OCI-LY3 (cell line): ENCODE measurements at regions not wholly inside any gene's neighbourhood (a gene's known extent, or its start where the extent isn't known, plus 50 kb on each side); places are given as distances from the start of the nearest gene placed in this dataset.

Experiments
- H2AFZ ChIP-seq: fragments of 200-600, 300-600 bp; shearing (Covaris generic); 2 replicates; pipeline ENCODE4 v1.6.0; 2014; ENCODE audit warnings: antibody characterized with exemption, low read depth, low read length
- H3K27ac ChIP-seq: fragments of 200-600, 300-600 bp; sonication (generic); 2 replicates; pipeline ENCODE4 v1.5.1; 2014; ENCODE audit warnings: mild to moderate bottlenecking, low read length, moderate library complexity, mixed read lengths
- H3K27me3 ChIP-seq: fragments of 200-600, 300-600 bp; sonication (generic); 2 replicates; pipeline ENCODE4 v1.6.1; 2014; ENCODE audit warnings: low read depth, low read length, mixed read lengths
- H3K36me3 ChIP-seq: fragments of 200-600, 300-600 bp; sonication (generic); replicated peaks from 2 replicates; pipeline ENCODE3; 2014; ENCODE audit warnings: low read depth, low read length, mixed read lengths
- H3K4me1 ChIP-seq: fragments of 300-600, 200-600 bp; sonication (generic); 2 replicates; pipeline ENCODE4 v1.6.1; 2014; ENCODE audit warnings: low read length, mixed read lengths
- H3K4me2 ChIP-seq: fragments of 200-600, 300-600 bp; sonication (generic); 2 replicates; pipeline ENCODE4 v1.6.1; 2014; ENCODE audit warnings: low read length, mixed read lengths
- H3K4me3 ChIP-seq: fragments of 300-600, 200-600 bp; sonication (generic); 2 replicates; pipeline ENCODE4 v1.5.1; 2014; ENCODE audit warnings: antibody characterized with exemption, mild to moderate bottlenecking, low read length, moderate library complexity
- H3K79me2 ChIP-seq: fragments of 300-600, 200-600 bp; shearing (Covaris generic); 2 replicates; pipeline ENCODE4 v1.6.1; 2014; ENCODE audit warnings: mild to moderate bottlenecking, low read length, mixed read lengths
- H3K9ac ChIP-seq: fragments of 300-600, 200-600 bp; shearing (Covaris generic); 2 replicates; pipeline ENCODE4 v1.6.0; 2014; ENCODE audit warnings: mild to moderate bottlenecking, low read length, moderate library complexity
- H3K9me3 ChIP-seq: fragments of 200-600, 300-600 bp; shearing (Covaris generic); 2 replicates; pipeline ENCODE4 v1.6.1; 2014; ENCODE audit warnings: low read length, mixed read lengths; ENCODE audit not compliant: insufficient read depth
- H4K20me1 ChIP-seq: fragments of 200-600, 300-600 bp; sonication (generic); 2 replicates; pipeline ENCODE4 v1.6.1; 2016; ENCODE audit warnings: low read length, mixed read lengths; ENCODE audit not compliant: insufficient read depth
- EZH2phosphoT487 ChIP-seq: fragments of 200-600 bp; shearing (Covaris generic); IDR thresholded peaks from 2 replicates; pipeline ENCODE4 v1.6.1; 2018; ENCODE audit warnings: antibody characterized with exemption, mixed run types, low read depth
- TF ChIP-seq, protein P1 (sequence below): fragments of 200-600, 300-600 bp; sonication (generic); IDR thresholded peaks from 2 replicates; pipeline ENCODE4 v1.5.1; 2014; ENCODE audit warnings: antibody characterized with exemption, low read length, low read depth

DNA sequence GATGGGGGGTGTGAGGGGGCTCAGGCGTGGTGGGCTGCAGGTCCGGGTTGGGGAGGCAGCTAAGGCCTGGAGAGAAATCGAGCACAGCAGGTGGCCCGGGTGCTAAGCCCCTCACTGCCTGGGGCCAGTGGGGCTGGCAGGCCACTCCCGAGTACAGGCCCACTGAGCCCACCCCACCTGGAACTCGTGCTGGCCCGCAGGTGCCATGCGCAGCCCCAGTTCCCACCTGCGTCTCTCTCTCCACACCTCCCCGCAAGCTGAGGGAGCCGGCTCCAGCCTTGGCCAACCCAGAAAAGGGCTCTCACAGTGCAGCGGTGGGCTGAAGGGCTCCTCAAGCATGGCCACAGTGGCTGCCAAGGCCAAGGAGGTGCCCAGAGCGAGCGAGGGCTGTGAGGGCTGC lies 1047.1 kb upstream of the ADGRL4 start:
- TF ChIP-seq, protein P1, sequence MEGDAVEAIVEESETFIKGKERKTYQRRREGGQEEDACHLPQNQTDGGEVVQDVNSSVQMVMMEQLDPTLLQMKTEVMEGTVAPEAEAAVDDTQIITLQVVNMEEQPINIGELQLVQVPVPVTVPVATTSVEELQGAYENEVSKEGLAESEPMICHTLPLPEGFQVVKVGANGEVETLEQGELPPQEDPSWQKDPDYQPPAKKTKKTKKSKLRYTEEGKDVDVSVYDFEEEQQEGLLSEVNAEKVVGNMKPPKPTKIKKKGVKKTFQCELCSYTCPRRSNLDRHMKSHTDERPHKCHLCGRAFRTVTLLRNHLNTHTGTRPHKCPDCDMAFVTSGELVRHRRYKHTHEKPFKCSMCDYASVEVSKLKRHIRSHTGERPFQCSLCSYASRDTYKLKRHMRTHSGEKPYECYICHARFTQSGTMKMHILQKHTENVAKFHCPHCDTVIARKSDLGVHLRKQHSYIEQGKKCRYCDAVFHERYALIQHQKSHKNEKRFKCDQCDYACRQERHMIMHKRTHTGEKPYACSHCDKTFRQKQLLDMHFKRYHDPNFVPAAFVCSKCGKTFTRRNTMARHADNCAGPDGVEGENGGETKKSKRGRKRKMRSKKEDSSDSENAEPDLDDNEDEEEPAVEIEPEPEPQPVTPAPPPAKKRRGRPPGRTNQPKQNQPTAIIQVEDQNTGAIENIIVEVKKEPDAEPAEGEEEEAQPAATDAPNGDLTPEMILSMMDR = no peak
- TF ChIP-seq EZH2phosphoT487 = no peak
- no peaks in the 10 kb centered on the region for H3K9me3 ChIP-seq
- H3K27me3 ChIP-seq = no peaks in the 10 kb centered on the region
- H4K20me1 ChIP-seq = no peaks in the 10 kb centered on the region
- H3K4me3 ChIP-seq = no peak overlapping the region
- no peaks in the 10 kb centered on the region for H3K4me1 ChIP-seq
- H3K27ac ChIP-seq = no peak overlapping the region
- H3K9ac ChIP-seq = no peak overlapping the region
- H3K4me2 ChIP-seq = no peak overlapping the region
- no peaks in the 10 kb centered on the region for H3K79me2 ChIP-seq
- no peak overlapping the region for H2AFZ ChIP-seq
- no peaks in the 10 kb centered on the region for H3K36me3 ChIP-seq

DNA sequence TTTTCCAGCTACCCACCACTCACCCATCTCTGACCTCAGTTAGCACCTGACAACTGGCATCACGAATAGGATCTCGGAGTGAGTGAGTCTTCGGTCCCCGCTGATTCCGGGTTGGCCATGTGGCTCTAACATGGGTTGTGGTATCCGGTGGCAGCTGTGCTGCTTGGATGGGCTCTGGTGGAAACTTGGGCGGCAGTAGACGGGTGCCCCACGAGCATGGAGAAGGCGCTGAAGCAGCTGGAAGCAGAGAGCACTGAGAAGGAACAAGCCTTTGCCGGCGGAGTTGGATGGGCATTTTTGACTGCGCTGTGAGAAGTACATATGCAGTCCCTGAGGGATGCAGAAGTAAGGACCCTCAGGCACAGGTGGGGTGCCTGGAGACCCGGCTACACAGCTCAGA lies 1044.0 kb upstream of the ADGRL4 start:
- H4K20me1 ChIP-seq = no peaks in the 10 kb centered on the region
- H3K79me2 ChIP-seq = no peaks in the 10 kb centered on the region
- TF ChIP-seq, protein P1 = no peak
- no peak for TF ChIP-seq EZH2phosphoT487
- H3K27ac ChIP-seq = no peak overlapping the region
- no peaks in the 10 kb centered on the region for H3K36me3 ChIP-seq
- no peak overlapping the region for H3K9ac ChIP-seq
- H3K4me1 ChIP-seq = no peaks in the 10 kb centered on the region
- H3K4me2 ChIP-seq = no peak overlapping the region
- no peak overlapping the region for H3K4me3 ChIP-seq
- H3K27me3 ChIP-seq = no peaks in the 10 kb centered on the region
- H2AFZ ChIP-seq = no peak overlapping the region
- H3K9me3 ChIP-seq = no peaks in the 10 kb centered on the region

DNA sequence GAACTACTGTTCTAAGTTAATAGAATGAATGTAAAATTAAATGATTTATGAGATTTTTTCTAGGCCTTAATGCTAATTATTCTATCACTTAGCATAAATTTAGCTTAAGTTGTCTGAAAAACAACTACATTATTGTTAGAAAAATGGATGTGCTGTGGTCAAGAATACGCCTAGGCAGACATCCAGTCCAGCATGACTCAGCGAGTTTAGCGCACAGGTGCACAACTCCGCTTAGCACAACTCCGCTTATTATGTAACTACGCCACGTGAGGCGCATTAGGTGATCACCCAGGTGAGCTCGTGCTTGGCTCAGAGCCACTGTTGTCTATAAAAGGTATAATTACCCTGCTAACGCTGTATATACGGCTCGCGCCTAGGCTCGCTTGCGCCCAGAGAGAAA lies 1043.6 kb upstream of the ADGRL4 start:
- H3K27ac ChIP-seq = no peak overlapping the region
- H3K9me3 ChIP-seq = no peaks in the 10 kb centered on the region
- no peak overlapping the region for H3K4me3 ChIP-seq
- H2AFZ ChIP-seq = no peak overlapping the region
- H3K4me1 ChIP-seq = no peaks in the 10 kb centered on the region
- no peak for TF ChIP-seq EZH2phosphoT487
- TF ChIP-seq, protein P1 = no peak
- no peak overlapping the region for H3K4me2 ChIP-seq
- H3K36me3 ChIP-seq = no peaks in the 10 kb centered on the region
- no peaks in the 10 kb centered on the region for H3K27me3 ChIP-seq
- H3K79me2 ChIP-seq = no peaks in the 10 kb centered on the region
- no peak overlapping the region for H3K9ac ChIP-seq
- H4K20me1 ChIP-seq = no peaks in the 10 kb centered on the region

DNA sequence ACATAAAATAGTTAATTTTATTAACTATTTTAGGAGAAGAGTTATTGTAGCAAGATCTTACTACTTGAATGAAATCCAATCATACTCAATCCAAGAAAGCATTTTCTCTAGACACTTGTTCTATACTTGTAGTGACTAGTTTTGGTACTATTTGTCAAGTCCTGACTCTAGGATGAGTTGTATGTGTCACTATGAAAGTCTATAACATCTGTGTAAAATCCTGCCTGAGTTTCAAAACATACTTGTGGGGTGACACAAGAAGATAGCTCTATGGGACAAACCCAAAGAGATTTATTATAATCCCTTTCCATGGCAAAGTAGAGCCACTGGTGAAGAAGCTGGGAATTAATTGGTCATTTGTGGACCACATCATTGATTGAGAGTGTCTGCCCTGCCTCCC lies 1042.2 kb upstream of the ADGRL4 start:
- Histone ChIP-seq H3K27ac (no peak overlapping the region), H3K79me2 (no peaks in the 10 kb centered on the region), H4K20me1 (no peaks in the 10 kb centered on the region), H3K4me1 (no peaks in the 10 kb centered on the region), H3K9ac (no peak overlapping the region), H2AFZ (no peak overlapping the region), H3K4me2 (no peak overlapping the region), H3K4me3 (no peak overlapping the region), H3K27me3 (no peaks in the 10 kb centered on the region), H3K36me3 (no peaks in the 10 kb centered on the region), H3K9me3 (no peaks in the 10 kb centered on the region)
- TF ChIP-seq EZH2phosphoT487 = no peak
- TF ChIP-seq, protein P1 = no peak
